HG02852 (cell line): ENCODE measurements at regions not wholly inside any gene's neighbourhood (a gene's known extent, or its start where the extent isn't known, plus 50 kb on each side); places are given as distances from the start of the nearest gene placed in this dataset.

Experiments used
- ATAC-seq: cut with Tn5 transposase; IDR thresholded peaks from one replicate; pipeline ENCODE4 v1.9.1; 2021; ENCODE audit warnings: mild to moderate bottlenecking, moderate library complexity; ENCODE audit not compliant: unreplicated experiment

- ATAC-seq: no peak
Observed at GRCh38 chr3:189449084-189449483, 182.1 kb upstream of the TP63 start.

DNA sequence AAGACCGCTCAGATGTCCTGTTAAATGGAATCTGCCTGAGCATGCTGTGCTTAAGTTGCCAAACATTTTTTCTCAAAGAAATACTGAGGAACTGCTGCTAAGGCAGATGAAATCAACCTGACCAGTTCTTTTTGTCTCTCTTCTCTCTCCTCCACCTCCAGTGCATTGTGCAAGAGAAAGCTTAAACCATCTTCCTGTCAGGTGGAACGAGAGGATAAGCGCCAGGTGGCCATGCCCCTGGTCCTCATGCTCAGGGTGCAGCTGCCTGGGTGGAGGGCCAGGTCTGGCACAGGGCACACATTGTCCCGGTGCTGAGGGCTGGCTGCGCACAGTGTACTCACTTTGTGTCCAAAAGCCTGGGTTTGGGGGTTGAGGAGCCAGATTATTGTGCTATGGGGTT lies 176.2 kb upstream of the TP63 start:
- no peak for ATAC-seq

- ATAC-seq: no peak
Observed at GRCh38 chr3:189455641-189456417, 175.4 kb upstream of the TP63 start.

GRCh38 chr3:189457201-189457607 lies 174.0 kb upstream of the TP63 start:
- no peak for ATAC-seq

DNA sequence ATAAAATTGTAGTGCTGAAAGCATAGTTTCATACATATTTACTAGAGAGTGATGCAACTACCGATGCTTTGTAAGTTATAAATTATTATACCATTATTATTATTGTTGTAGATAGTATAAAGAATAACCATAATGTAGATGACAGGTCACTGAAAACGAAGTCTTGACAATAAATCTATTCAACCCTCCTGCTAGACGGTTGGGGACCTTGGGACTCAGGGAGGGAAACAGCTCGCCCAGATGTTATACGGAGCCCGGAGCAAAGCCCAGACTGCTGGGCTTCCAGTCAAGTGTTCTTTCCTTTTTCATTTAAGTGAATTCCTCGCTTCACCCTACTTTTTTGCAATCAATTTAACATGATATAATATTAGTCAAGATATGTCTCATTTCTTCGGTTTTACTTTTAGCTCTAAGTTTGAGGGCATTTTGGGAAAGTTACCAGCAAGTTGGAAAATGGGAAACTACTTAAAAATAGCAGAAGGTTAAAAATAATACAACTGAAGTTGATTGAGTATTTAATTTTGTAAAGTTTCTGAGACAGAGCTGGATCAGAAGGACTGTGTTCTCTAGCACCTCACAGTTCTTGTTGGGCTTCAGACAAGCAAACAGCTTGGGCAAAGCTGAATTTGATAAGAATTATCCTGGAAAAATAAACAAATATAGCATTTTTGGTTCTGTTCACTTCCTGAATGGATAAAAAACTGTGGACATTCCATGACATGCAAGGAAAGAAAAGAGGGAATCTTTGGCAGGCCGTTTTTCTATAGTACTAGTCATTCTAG lies 173.4 kb upstream of the TP63 start:
- ATAC-seq: no peak

GRCh38 chr3:189458528-189458927 lies 172.7 kb upstream of the TP63 start:
- ATAC-seq: no peak

DNA sequence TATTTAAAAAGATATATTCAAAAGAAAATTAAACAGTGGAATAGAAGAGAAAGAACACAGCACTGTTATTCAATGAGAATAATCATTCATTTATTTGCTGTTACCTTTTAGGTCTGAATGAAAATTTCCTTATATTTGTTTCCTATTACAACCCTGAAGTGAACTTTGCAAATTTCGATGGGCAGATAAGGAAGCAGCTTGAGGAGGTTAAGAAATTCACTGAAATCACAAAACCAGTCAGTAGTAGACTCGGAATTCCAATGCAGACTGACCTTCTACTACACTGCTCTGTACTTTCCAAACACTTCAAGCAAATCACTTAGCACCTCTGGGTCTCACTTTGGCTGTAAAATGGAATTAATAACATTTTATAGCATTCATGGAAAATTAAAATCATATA lies 172.0 kb upstream of the TP63 start:
- no peak for ATAC-seq

DNA sequence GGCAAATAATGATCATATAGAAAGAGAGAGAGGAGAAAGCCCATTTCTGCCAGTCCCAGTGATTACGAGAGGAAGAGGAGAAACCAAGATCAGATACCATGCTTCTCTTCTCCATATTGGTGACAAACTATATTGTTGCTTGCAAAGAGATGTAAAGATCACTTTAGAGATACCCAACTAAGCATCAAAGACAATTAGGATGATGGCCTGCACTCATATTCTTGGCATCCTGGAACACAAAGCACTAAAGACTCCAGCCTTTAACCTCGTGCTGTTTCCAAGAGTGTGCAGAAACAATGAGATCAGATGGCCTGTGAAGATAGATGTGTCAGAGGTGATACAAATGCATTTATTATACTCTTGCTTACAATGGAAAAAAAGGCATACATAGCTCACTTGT lies 170.7 kb upstream of the TP63 start:
- no peak for ATAC-seq

DNA sequence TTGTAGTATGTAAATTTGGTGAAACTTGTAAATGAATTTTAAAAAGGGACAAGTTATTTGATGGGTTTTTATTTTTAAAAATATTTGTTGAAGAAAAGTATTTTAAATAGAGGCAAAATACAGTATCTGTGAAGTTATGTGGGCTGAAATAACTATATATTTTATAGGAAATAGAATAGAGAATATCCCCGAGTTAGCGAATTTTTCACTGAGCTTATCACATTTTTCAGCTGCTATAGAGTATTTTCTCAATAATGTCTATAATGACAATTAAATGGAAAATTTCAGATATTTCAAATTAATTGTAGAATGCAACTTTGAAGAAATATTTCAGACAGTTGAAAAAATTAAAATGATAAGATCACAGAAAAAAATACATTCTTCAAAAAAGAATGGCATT lies 166.4 kb upstream of the TP63 start:
- ATAC-seq: no peak

DNA sequence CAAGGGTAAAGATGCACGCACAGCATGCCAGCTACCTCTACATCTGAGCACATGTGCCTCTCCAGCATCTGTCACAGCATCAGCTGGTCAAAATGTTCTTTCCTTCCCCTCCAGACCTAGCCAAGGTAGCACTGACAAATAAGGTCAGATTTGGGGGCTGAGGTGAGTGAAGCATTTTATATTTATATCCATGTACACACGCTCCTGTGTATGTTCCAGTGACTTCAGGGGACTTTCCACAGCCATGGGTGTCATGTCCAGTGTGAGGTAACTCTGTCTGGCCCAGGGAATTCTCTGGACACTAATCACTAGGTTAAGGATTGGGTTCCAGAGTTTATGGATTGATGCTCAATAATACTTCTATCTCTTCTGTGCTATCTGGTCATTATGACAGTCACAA lies 165.2 kb upstream of the TP63 start:
- ATAC-seq: no peak

DNA sequence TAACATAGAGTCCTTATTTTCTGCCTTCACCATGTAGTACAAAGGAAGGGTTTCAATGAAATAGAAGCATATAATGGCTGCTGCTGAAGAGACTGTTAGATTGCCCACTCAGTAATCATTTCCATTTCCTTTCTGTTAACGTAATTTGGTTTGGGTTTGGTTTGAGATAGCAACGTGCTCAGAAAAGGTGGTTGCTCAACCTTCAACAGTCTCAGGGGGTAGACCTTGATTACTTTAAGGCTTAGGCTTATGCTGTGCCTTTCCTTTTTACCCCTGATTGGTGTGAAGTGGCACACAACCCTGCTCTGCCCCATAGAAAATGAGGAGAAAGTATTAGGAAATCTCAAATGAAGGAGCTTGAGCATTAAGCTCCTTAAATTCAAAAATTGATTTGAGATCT lies 163.7 kb upstream of the TP63 start:
- no peak for ATAC-seq

DNA sequence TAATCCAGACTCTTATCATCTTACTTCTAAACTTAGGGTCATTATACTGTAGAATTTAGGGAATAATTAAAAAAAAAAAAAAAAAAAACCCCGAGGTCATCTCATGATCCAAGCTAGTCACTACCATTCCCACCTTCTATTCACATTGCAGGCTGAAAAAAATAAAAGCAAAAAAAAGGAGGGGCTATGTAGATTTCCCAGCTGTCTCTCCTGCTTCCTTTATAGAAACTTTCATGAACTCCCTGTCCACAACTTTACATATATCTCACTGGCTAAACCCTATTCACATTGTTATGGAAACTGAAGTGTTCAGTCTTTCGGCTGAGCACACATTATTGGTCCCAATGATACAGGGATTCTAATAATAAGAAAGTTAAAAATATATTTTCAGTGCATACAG lies 156.2 kb upstream of the TP63 start:
- no peak for ATAC-seq

- ATAC-seq: no peak
Observed at GRCh38 chr3:189477614-189478013, 153.6 kb upstream of the TP63 start.

- ATAC-seq: no peak
Observed at GRCh38 chr3:189486556-189486955, 144.6 kb upstream of the TP63 start.

DNA sequence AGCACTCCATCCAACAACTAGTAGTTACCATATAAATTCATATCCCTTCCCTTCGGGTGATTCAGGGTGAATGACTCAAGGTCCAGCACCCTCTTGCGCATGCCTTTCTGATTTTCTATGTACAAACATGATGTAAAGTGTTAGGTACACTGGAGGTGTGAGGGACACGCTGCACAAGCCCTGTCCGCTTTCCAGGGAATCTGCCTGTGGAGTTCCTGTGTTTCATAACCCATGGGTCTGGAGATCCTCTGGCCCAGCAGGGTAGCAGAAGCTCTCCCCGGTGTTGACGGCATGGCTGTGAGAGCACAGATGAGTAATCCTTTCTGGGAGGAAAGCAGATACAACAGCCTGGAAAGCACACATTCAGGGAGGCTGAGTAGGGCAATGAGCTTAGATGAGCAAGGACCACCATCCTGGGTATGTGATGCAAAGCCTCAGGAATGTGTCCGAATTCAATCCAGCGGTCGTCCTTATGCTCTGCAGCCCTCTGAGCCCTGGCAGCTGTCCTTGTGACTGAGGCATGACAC lies 142.9 kb upstream of the TP63 start:
- no peak for ATAC-seq

DNA sequence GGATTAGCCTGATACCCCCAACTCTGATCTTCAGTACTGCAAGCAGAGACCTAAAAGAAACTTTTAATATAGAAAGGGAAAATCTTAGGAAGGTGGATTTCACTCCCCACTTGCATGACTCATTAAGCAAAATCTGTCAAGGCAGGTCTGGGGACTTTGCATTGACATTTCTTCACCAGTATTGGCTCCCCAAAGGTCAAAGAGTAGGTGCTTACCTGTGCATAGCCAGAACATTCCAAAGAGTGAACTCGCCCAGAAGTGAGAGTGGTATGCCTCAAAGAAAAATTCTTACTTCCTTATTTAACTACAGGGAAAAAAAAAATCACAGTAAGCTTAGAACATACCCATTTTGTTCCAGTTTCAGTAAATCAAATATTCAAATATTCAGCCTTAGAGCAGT lies 140.9 kb upstream of the TP63 start:
- ATAC-seq: no peak

GRCh38 chr3:189490749-189491148 lies 140.4 kb upstream of the TP63 start:
- no peak for ATAC-seq

GRCh38 chr3:189491831-189492230 lies 139.4 kb upstream of the TP63 start:
- ATAC-seq: no peak

GRCh38 chr3:189493271-189493670 lies 137.9 kb upstream of the TP63 start:
- ATAC-seq: no peak

- ATAC-seq: no peak
Observed at GRCh38 chr3:189494632-189495031, 136.6 kb upstream of the TP63 start.

GRCh38 chr3:189496375-189497138 lies 134.6 kb upstream of the TP63 start:
- no peak for ATAC-seq
